OCI-LY1 (cell line): ENCODE measurements at regions not wholly inside any gene's neighbourhood (a gene's known extent, or its start where the extent isn't known, plus 50 kb on each side); places are given as distances from the start of the nearest gene placed in this dataset.

Experiments
- H2AFZ ChIP-seq: fragments of 200-600 bp; sonication (generic), shearing (Covaris generic); 2 replicates; pipeline ENCODE4 v1.6.0; 2014; ENCODE audit warnings: antibody characterized with exemption, mild to moderate bottlenecking, low read length
- H3F3A ChIP-seq: fragments of 200-600 bp; sonication (generic), shearing (Covaris generic); 2 replicates; pipeline ENCODE4 v1.6.0; 2014; ENCODE audit warnings: mild to moderate bottlenecking, antibody characterized with exemption, low read length, moderate library complexity; ENCODE audit not compliant: insufficient read depth
- H3K27ac ChIP-seq: fragments of 200-600 bp; sonication (generic); 2 replicates; pipeline ENCODE4 v1.5.1; 2014; ENCODE audit warnings: low read length, mixed run types, mild to moderate bottlenecking, low read depth; ENCODE audit not compliant: poor library complexity, severe bottlenecking
- H3K27me3 ChIP-seq: fragments of 200-600 bp; sonication (generic); 2 replicates; pipeline ENCODE4 v1.6.0; 2014; ENCODE audit warnings: antibody characterized with exemption, mild to moderate bottlenecking, low read length, moderate library complexity; ENCODE audit not compliant: insufficient read depth
- H3K36me3 ChIP-seq: fragments of 200-600 bp; sonication (generic); 2 replicates; pipeline ENCODE4 v1.6.1; 2014; ENCODE audit warnings: mild to moderate bottlenecking, antibody characterized with exemption, low read length, moderate library complexity, mixed read lengths; ENCODE audit not compliant: insufficient read depth
- H3K4me1 ChIP-seq: fragments of 200-600 bp; sonication (generic); 2 replicates; pipeline ENCODE4 v1.5.1; 2014; ENCODE audit warnings: mild to moderate bottlenecking, low read length, moderate library complexity; ENCODE audit not compliant: insufficient read depth, severe bottlenecking
- H3K4me2 ChIP-seq: fragments of 200-600 bp; sonication (generic), shearing (Covaris generic); 2 replicates; pipeline ENCODE4 v1.6.1; 2014; ENCODE audit warnings: low read length
- H3K4me3 ChIP-seq: fragments of 200-600 bp; sonication (generic); 2 replicates; pipeline ENCODE4 v1.5.1; 2014; ENCODE audit warnings: low read length, low read depth, mild to moderate bottlenecking, mixed read lengths; ENCODE audit not compliant: poor library complexity, severe bottlenecking
- H3K79me2 ChIP-seq: fragments of 200-600 bp; shearing (Covaris generic); 2 replicates; pipeline ENCODE4 v1.6.1; 2016; ENCODE audit warnings: mixed run types, low read length, mixed read lengths; ENCODE audit not compliant: insufficient read depth
- H3K9ac ChIP-seq: fragments of 200-600 bp; sonication (generic), shearing (Covaris generic); 2 replicates; pipeline ENCODE4 v1.6.1; 2014; ENCODE audit warnings: mild to moderate bottlenecking, low read length, mixed read lengths
- H3K9me2 ChIP-seq: fragments of 200-600 bp; sonication (generic), shearing (Covaris generic); 2 replicates; pipeline ENCODE4 v1.6.1; 2014; ENCODE audit warnings: low read depth, mild to moderate bottlenecking, low read length, mixed read lengths
- H3K9me3 ChIP-seq: fragments of 200-600 bp; shearing (Covaris generic); 2 replicates; pipeline ENCODE4 v1.6.1; 2014; ENCODE audit warnings: low read length, mixed read lengths
- H4K20me1 ChIP-seq: fragments of 200-600 bp; sonication (generic), shearing (Covaris generic); 2 replicates; pipeline ENCODE4 v1.6.0; 2016; ENCODE audit warnings: mild to moderate bottlenecking, low read length; ENCODE audit not compliant: insufficient read depth
- EZH2 ChIP-seq: fragments of 200-600 bp; sonication (generic), shearing (Covaris generic); IDR thresholded peaks from 2 replicates; pipeline ENCODE4 v1.8.0; 2017; ENCODE audit warnings: borderline replicate concordance, mixed run types, mild to moderate bottlenecking, antibody characterized with exemption, low read length, moderate library complexity, mixed read lengths
- TF ChIP-seq, protein P1 (sequence below): fragments of 200-600 bp; sonication (generic), shearing (Covaris generic); IDR thresholded peaks from 2 replicates; pipeline ENCODE4 v1.5.1; 2017; ENCODE audit warnings: mild to moderate bottlenecking, antibody characterized with exemption, low read length, moderate library complexity, mixed read lengths

GRCh38 chr5:21238786-21239185, 1250.8 kb upstream of the CDH18 start:
- no peak overlapping the region for H2AFZ ChIP-seq
- H4K20me1 ChIP-seq: no peaks in the 10 kb centered on the region
- H3K4me3 ChIP-seq: no peak overlapping the region
- H3K4me1 ChIP-seq: no peaks in the 10 kb centered on the region
- H3K79me2 ChIP-seq: no peaks in the 10 kb centered on the region
- no peaks in the 10 kb centered on the region for H3F3A ChIP-seq
- H3K27me3 ChIP-seq: no peaks in the 10 kb centered on the region
- no peaks in the 10 kb centered on the region for H3K9me2 ChIP-seq
- no peaks in the 10 kb centered on the region for H3K9me3 ChIP-seq
- H3K36me3 ChIP-seq: no peaks in the 10 kb centered on the region
- no peak for TF ChIP-seq EZH2
- TF ChIP-seq, protein P1, sequence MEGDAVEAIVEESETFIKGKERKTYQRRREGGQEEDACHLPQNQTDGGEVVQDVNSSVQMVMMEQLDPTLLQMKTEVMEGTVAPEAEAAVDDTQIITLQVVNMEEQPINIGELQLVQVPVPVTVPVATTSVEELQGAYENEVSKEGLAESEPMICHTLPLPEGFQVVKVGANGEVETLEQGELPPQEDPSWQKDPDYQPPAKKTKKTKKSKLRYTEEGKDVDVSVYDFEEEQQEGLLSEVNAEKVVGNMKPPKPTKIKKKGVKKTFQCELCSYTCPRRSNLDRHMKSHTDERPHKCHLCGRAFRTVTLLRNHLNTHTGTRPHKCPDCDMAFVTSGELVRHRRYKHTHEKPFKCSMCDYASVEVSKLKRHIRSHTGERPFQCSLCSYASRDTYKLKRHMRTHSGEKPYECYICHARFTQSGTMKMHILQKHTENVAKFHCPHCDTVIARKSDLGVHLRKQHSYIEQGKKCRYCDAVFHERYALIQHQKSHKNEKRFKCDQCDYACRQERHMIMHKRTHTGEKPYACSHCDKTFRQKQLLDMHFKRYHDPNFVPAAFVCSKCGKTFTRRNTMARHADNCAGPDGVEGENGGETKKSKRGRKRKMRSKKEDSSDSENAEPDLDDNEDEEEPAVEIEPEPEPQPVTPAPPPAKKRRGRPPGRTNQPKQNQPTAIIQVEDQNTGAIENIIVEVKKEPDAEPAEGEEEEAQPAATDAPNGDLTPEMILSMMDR: no peak
- no peak overlapping the region for H3K9ac ChIP-seq
- no peak overlapping the region for H3K4me2 ChIP-seq
- H3K27ac ChIP-seq: no peak overlapping the region

DNA sequence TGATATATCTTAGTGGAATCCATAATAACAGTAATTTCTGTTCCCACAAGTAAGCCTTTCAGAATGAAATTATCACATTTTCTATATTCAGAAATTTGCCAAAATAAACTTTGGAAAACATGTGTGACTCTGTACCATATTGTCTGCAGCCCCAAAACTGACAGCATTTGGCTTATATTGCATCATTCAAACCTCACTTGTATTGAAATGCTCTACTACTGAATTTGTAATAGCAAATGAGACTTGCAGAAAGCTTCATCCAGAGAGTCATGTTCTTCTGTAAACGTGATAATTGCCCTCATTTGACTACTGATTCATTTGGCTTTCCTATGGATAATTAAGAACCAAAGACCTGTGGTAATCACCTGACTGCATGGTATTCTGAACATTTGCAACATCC, 1249.5 kb upstream of the CDH18 start:
- Histone ChIP-seq H3K36me3 (no peaks in the 10 kb centered on the region), H3K27me3 (no peaks in the 10 kb centered on the region), H3K4me2 (no peak overlapping the region), H4K20me1 (no peaks in the 10 kb centered on the region), H3K9ac (no peak overlapping the region), H3K4me1 (no peaks in the 10 kb centered on the region), H2AFZ (no peak overlapping the region), H3K4me3 (no peak overlapping the region), H3K9me2 (no peaks in the 10 kb centered on the region), H3F3A (no peaks in the 10 kb centered on the region), H3K9me3 (no peaks in the 10 kb centered on the region), H3K79me2 (no peaks in the 10 kb centered on the region), H3K27ac (no peak overlapping the region)
- TF ChIP-seq EZH2: no peak
- TF ChIP-seq, protein P1: no peak

DNA sequence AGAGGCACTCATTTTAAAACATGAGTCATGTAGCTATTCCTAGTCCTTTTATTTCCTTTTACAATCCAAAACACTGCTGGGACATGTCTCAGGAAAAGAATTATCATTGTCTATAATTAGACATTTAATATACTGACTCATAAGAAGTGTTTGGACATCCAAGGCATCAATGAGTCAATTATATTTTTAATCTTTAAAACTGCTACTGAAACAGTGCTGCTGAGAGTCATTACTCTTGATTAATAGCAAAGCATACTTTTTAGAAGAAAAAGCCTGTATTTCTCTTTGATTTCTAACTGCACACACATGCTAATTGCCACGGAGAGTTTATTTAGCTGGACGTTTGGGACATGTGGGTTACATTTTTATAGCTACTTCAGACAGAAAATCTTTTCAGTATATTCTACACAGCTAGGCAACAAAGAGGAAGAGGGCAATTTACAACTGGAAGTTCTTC, 1249.0 kb upstream of the CDH18 start:
- Histone ChIP-seq H3F3A (no peaks in the 10 kb centered on the region), H3K27me3 (no peaks in the 10 kb centered on the region), H3K79me2 (no peaks in the 10 kb centered on the region), H3K4me1 (no peaks in the 10 kb centered on the region), H3K9ac (no peak overlapping the region), H3K36me3 (no peaks in the 10 kb centered on the region), H4K20me1 (no peaks in the 10 kb centered on the region), H3K4me2 (no peak overlapping the region), H3K9me3 (no peaks in the 10 kb centered on the region), H3K27ac (no peak overlapping the region), H3K9me2 (no peaks in the 10 kb centered on the region), H3K4me3 (no peak overlapping the region), H2AFZ (no peak overlapping the region)
- no peak for TF ChIP-seq EZH2
- TF ChIP-seq, protein P1: no peak
